GM21526 (cell line): ENCODE measurements at regions not wholly inside any gene's neighbourhood (a gene's known extent, or its start where the extent isn't known, plus 50 kb on each side); places are given as distances from the start of the nearest gene placed in this dataset.
"Not testable (repeated sequence)": the region's sequence is repeated elsewhere in the genome, so short reads cannot be mapped to it uniquely, and the experiment has no call there.

Experiments used
- ATAC-seq: cut with Tn5 transposase; IDR thresholded peaks from one replicate; pipeline ENCODE4 v1.9.1; 2021; ENCODE audit warnings: moderate library complexity; ENCODE audit not compliant: unreplicated experiment, low FRiP score

GRCh38 chr10:28387140-28387539 is 84.3 kb upstream of the MPP7 start:
- no peak for ATAC-seq

- no peak for ATAC-seq
These were observed 88.4 kb upstream of the MPP7 start for GRCh38 chr10:28391283-28391682.

GRCh38 chr10:28393956-28394568 is 91.2 kb upstream of the MPP7 start:
- peak; percentile 88 for ATAC-seq

GRCh38 chr10:28396331-28396730 is 93.5 kb upstream of the MPP7 start:
- ATAC-seq: no peak

- no peak for ATAC-seq
These were observed 94.4 kb upstream of the MPP7 start for GRCh38 chr10:28397229-28397628.

GRCh38 chr10:28400176-28400575 is 97.3 kb upstream of the MPP7 start:
- no peak for ATAC-seq

GRCh38 chr10:28400681-28401080 is 97.8 kb upstream of the MPP7 start:
- no peak for ATAC-seq

GRCh38 chr10:28402611-28403073 is 99.8 kb upstream of the MPP7 start:
- not testable (repeated sequence) for ATAC-seq

- no peak for ATAC-seq
These were observed 100.2 kb upstream of the MPP7 start for GRCh38 chr10:28403090-28403489.

- ATAC-seq: no peak
These were observed 105.4 kb upstream of the MPP7 start for GRCh38 chr10:28408237-28408777.

GRCh38 chr10:28410420-28411135 is 107.7 kb upstream of the MPP7 start:
- ATAC-seq: no peak

GRCh38 chr10:28411136-28411460 is 108.2 kb upstream of the MPP7 start:
- no peak for ATAC-seq

GRCh38 chr10:28411648-28412047 is 108.8 kb upstream of the MPP7 start:
- ATAC-seq: no peak

GRCh38 chr10:28418069-28418468 is 114.8 kb upstream of the WAC start:
- ATAC-seq: no peak

- ATAC-seq: no peak
These were observed 107.5 kb upstream of the WAC start for GRCh38 chr10:28425422-28425821.

- ATAC-seq: no peak
These were observed 106.3 kb upstream of the WAC start for GRCh38 chr10:28426392-28427159.

GRCh38 chr10:28427376-28427775 is 105.5 kb upstream of the WAC start:
- ATAC-seq: no peak

GRCh38 chr10:28429045-28429444 is 103.9 kb upstream of the WAC start:
- ATAC-seq: no peak

- ATAC-seq: no peak
These were observed 103.2 kb upstream of the WAC start for GRCh38 chr10:28429573-28430216.

GRCh38 chr10:28431139-28431538 is 101.8 kb upstream of the WAC start:
- ATAC-seq: no peak

- ATAC-seq: peak; percentile 68
These were observed 100.7 kb upstream of the WAC start for GRCh38 chr10:28432210-28432676.
